NCI-H82 treated with DMSO at 0.1 percent for 48 hours (cell line): ENCODE measurements at regions not wholly inside any gene's neighbourhood (a gene's known extent, or its start where the extent isn't known, plus 50 kb on each side); places are given as distances from the start of the nearest gene placed in this dataset.
"Not testable (repeated sequence)": the region's sequence is repeated elsewhere in the genome, so short reads cannot be mapped to it uniquely, and the experiment has no call there.

Source experiments
- DNase-seq: peaks from one replicate; lab custom pipeline; 2025; ENCODE audit not compliant: unreplicated experiment; lab: John Stamatoyannopoulos, UW

- no peak for DNase-seq
Observed at GRCh38 chr14:98900236-98900635, 371.8 kb downstream of the BCL11B start.

- DNase-seq: no peak
Observed at GRCh38 chr14:98900798-98901197, 371.2 kb downstream of the BCL11B start.

- DNase-seq: no peak
Observed at GRCh38 chr14:98901511-98902205, 370.3 kb downstream of the BCL11B start.

GRCh38 chr14:98903371-98903770 lies 368.6 kb downstream of the BCL11B start:
- DNase-seq: no peak

- no peak for DNase-seq
Observed at GRCh38 chr14:98904677-98905076, 367.3 kb downstream of the BCL11B start.

GRCh38 chr14:98906123-98906995 lies 365.6 kb downstream of the BCL11B start:
- no peak for DNase-seq

GRCh38 chr14:98907271-98907670 lies 364.7 kb downstream of the BCL11B start:
- DNase-seq: no peak

- DNase-seq: peak; percentile 4
Observed at GRCh38 chr14:98908050-98908449, 363.9 kb downstream of the BCL11B start.

GRCh38 chr14:98909251-98909944 lies 362.6 kb downstream of the BCL11B start:
- DNase-seq: no peak

GRCh38 chr14:98910061-98910460 lies 361.9 kb downstream of the BCL11B start:
- no peak for DNase-seq

GRCh38 chr14:98912655-98913054 lies 359.3 kb downstream of the BCL11B start:
- no peak for DNase-seq

- no peak for DNase-seq
Observed at GRCh38 chr14:98913967-98914650, 357.9 kb downstream of the BCL11B start.

GRCh38 chr14:98914942-98915341 lies 357.1 kb downstream of the BCL11B start:
- no peak for DNase-seq

- no peak for DNase-seq
Observed at GRCh38 chr14:98915625-98916024, 356.4 kb downstream of the BCL11B start.

- no peak for DNase-seq
Observed at GRCh38 chr14:98916036-98916435, 356.0 kb downstream of the BCL11B start.

GRCh38 chr14:98916476-98916875 lies 355.5 kb downstream of the BCL11B start:
- DNase-seq: no peak

- no peak for DNase-seq
Observed at GRCh38 chr14:98919434-98919833, 352.6 kb downstream of the BCL11B start.

- not testable (repeated sequence) for DNase-seq
Observed at GRCh38 chr14:98921306-98921705, 350.7 kb downstream of the BCL11B start.

- DNase-seq: no peak
Observed at GRCh38 chr14:98923596-98923995, 348.4 kb downstream of the BCL11B start.

- no peak for DNase-seq
Observed at GRCh38 chr14:98924046-98924445, 348.0 kb downstream of the BCL11B start.
